HepG2 (cell line): ENCODE measurements at regions not wholly inside any gene's neighbourhood (a gene's known extent, or its start where the extent isn't known, plus 50 kb on each side); places are given as distances from the start of the nearest gene placed in this dataset.

Experiments used
- CEBPB ChIP-seq: IDR thresholded peaks from 2 replicates; pipeline ENCODE4 v1.6.1; 2011; ENCODE audit warnings: low read depth, low read length, improper control_type of control experiment, borderline replicate concordance
- HMG20A ChIP-seq: IDR thresholded peaks from 2 replicates; pipeline ENCODE4 v1.6.1; 2016; ENCODE audit warnings: borderline replicate concordance
- HNF1B ChIP-seq: sonication (generic); formaldehyde crosslinking; IDR thresholded peaks from 2 replicates; pipeline ENCODE4 v1.5.1; 2020; ENCODE audit warnings: mild to moderate bottlenecking, moderate library complexity, missing genetic modification reagents
- KAT7 ChIP-seq: IDR thresholded peaks from 2 replicates; pipeline ENCODE4 v1.6.1; 2018; ENCODE audit warnings: borderline replicate concordance, missing compliant biosample characterization
- SMARCE1 ChIP-seq: fragments of 450-650 bp; IDR thresholded peaks from 2 replicates; pipeline ENCODE4 v1.6.1; 2017; ENCODE audit warnings: borderline replicate concordance
- SOX6 ChIP-seq, 2 experiments: fragments of 450-650 bp in 1 of 2; sonication (generic) in 1 of 2; formaldehyde crosslinking in 1 of 2; IDR thresholded peaks; 2 replicates each; pipeline versions ENCODE4 v1.4.0 to v1.6.1; 2017 to 2020; ENCODE audit warnings: antibody characterized with exemption in 1 of 2, mild to moderate bottlenecking in 1 of 2, missing genetic modification reagents in 1 of 2
- TF ChIP-seq, protein P1 (sequence below): sonication (generic); formaldehyde crosslinking; IDR thresholded peaks from one replicate; pipeline ENCODE4 v1.5.1; 2020; ENCODE audit warnings: mild to moderate bottlenecking, missing genetic modification reagents; ENCODE audit errors: not compliant biosample characterization
- TF ChIP-seq, protein P2 (sequence below): sonication (generic); formaldehyde crosslinking; IDR thresholded peaks from 2 replicates; pipeline ENCODE4 v1.5.0; 2020; ENCODE audit warnings: missing genetic modification reagents
- TF ChIP-seq, protein P3 (sequence below): sonication (generic); formaldehyde crosslinking; IDR thresholded peaks from 2 replicates; pipeline ENCODE4 v1.4.0; 2020; ENCODE audit warnings: missing genetic modification reagents, mild to moderate bottlenecking, borderline replicate concordance
- TF ChIP-seq, protein P4 (sequence below): sonication (generic); formaldehyde crosslinking; IDR thresholded peaks from 2 replicates; pipeline ENCODE4 v1.9.0; 2022; ENCODE audit warnings: low read depth, missing genetic modification reagents
- TF ChIP-seq, protein P5 (sequence below): sonication (generic); formaldehyde crosslinking; IDR thresholded peaks from 2 replicates; pipeline ENCODE4 v1.8.1; 2022; ENCODE audit warnings: low read depth, mild to moderate bottlenecking, missing genetic modification reagents

DNA sequence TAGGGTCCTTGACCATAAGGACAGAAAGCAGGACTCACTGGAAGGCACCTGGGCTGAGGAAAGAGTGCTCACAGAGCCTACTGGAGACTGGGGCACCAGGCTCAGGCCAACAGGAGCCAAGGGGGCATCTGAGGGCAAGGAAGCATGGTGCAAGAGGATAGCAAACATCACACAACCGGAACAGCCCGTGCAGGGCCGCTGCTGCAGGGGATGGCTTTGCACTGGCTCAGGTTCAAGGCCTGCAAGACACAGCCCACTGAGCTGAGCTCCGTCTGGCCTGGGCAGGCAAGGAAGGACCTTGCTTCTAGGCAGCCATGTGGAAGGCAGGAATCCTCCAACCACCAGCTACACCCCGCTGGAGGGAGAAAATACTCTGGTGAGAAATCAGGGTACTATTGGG is 59.8 kb upstream of the KIF26B start (continued):
- TF ChIP-seq, protein P1, sequence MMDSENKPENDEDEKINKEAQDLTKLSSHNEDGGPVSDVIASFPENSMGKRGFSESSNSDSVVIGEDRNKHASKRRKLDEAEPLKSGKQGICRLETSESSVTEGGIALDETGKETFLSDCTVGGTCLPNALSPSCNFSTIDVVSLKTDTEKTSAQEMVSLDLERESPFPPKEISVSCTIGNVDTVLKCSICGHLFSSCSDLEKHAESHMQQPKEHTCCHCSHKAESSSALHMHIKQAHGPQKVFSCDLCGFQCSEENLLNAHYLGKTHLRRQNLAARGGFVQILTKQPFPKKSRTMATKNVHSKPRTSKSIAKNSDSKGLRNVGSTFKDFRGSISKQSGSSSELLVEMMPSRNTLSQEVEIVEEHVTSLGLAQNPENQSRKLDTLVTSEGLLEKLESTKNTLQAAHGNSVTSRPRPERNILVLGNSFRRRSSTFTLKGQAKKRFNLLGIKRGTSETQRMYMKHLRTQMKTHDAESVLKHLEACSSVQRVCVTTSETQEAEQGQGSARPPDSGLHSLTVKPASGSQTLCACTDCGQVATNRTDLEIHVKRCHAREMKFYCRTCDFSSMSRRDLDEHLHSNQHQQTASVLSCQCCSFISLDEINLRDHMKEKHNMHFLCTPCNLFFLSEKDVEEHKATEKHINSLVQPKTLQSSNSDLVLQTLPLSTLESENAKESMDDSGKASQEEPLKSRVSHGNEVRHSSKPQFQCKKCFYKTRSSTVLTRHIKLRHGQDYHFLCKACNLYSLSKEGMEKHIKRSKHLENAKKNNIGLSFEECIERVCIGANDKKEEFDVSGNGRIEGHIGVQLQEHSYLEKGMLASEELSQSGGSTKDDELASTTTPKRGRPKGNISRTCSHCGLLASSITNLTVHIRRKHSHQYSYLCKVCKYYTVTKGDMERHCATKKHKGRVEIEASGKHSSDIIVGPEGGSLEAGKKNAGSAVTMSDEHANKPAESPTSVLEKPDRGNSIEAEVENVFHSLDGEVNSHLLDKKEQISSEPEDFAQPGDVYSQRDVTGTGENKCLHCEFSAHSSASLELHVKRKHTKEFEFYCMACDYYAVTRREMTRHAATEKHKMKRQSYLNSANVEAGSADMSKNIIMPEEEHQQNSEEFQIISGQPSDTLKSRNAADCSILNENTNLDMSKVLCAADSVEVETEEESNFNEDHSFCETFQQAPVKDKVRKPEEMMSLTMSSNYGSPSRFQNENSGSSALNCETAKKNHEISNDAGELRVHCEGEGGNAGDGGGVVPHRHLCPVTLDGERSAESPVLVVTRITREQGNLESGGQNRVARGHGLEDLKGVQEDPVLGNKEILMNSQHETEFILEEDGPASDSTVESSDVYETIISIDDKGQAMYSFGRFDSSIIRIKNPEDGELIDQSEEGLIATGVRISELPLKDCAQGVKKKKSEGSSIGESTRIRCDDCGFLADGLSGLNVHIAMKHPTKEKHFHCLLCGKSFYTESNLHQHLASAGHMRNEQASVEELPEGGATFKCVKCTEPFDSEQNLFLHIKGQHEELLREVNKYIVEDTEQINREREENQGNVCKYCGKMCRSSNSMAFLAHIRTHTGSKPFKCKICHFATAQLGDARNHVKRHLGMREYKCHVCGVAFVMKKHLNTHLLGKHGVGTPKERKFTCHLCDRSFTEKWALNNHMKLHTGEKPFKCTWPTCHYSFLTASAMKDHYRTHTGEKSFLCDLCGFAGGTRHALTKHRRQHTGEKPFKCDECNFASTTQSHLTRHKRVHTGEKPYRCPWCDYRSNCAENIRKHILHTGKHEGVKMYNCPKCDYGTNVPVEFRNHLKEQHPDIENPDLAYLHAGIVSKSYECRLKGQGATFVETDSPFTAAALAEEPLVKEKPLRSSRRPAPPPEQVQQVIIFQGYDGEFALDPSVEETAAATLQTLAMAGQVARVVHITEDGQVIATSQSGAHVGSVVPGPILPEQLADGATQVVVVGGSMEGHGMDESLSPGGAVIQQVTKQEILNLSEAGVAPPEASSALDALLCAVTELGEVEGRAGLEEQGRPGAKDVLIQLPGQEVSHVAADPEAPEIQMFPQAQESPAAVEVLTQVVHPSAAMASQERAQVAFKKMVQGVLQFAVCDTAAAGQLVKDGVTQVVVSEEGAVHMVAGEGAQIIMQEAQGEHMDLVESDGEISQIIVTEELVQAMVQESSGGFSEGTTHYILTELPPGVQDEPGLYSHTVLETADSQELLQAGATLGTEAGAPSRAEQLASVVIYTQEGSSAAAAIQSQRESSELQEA: no peak
- TF ChIP-seq CEBPB (peak; percentile 82), KAT7 (CRISPR knock-in tag) (0 out of 2 replicates have a peak, but pooled peaks have one; percentile 54), SOX6 (IDR thresholded peaks at IDR 0.05) (no peak), SOX6 (CRISPR knock-in tag; IDR thresholded peaks at IDR 0.05) (peak; percentile 30; the same call in 1 of the 2 replicates), SMARCE1 (no peak), HNF1B (CRISPR knock-in tag) (0 out of 2 replicates have a peak, but pooled peaks have one; percentile 39), HMG20A (CRISPR knock-in tag) (peak; percentile 58; the same call in 1 of the 2 replicates)
- TF ChIP-seq, protein P2, sequence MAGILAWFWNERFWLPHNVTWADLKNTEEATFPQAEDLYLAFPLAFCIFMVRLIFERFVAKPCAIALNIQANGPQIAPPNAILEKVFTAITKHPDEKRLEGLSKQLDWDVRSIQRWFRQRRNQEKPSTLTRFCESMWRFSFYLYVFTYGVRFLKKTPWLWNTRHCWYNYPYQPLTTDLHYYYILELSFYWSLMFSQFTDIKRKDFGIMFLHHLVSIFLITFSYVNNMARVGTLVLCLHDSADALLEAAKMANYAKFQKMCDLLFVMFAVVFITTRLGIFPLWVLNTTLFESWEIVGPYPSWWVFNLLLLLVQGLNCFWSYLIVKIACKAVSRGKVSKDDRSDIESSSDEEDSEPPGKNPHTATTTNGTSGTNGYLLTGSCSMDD: no peak
- TF ChIP-seq, protein P3, sequence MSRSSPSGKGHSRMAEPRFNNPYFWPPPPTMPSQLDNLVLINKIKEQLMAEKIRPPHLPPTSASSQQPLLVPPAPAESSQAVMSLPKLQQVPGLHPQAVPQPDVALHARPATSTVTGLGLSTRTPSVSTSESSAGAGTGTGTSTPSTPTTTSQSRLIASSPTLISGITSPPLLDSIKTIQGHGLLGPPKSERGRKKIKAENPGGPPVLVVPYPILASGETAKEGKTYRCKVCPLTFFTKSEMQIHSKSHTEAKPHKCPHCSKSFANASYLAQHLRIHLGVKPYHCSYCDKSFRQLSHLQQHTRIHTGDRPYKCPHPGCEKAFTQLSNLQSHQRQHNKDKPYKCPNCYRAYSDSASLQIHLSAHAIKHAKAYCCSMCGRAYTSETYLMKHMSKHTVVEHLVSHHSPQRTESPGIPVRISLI: no peak
- TF ChIP-seq, protein P4, sequence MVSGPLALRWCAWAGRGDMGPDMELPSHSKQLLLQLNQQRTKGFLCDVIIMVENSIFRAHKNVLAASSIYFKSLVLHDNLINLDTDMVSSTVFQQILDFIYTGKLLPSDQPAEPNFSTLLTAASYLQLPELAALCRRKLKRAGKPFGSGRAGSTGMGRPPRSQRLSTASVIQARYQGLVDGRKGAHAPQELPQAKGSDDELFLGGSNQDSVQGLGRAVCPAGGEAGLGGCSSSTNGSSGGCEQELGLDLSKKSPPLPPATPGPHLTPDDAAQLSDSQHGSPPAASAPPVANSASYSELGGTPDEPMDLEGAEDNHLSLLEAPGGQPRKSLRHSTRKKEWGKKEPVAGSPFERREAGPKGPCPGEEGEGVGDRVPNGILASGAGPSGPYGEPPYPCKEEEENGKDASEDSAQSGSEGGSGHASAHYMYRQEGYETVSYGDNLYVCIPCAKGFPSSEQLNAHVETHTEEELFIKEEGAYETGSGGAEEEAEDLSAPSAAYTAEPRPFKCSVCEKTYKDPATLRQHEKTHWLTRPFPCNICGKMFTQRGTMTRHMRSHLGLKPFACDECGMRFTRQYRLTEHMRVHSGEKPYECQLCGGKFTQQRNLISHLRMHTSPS (CRISPR knock-in tag): peak; percentile 81
- TF ChIP-seq, protein P5, sequence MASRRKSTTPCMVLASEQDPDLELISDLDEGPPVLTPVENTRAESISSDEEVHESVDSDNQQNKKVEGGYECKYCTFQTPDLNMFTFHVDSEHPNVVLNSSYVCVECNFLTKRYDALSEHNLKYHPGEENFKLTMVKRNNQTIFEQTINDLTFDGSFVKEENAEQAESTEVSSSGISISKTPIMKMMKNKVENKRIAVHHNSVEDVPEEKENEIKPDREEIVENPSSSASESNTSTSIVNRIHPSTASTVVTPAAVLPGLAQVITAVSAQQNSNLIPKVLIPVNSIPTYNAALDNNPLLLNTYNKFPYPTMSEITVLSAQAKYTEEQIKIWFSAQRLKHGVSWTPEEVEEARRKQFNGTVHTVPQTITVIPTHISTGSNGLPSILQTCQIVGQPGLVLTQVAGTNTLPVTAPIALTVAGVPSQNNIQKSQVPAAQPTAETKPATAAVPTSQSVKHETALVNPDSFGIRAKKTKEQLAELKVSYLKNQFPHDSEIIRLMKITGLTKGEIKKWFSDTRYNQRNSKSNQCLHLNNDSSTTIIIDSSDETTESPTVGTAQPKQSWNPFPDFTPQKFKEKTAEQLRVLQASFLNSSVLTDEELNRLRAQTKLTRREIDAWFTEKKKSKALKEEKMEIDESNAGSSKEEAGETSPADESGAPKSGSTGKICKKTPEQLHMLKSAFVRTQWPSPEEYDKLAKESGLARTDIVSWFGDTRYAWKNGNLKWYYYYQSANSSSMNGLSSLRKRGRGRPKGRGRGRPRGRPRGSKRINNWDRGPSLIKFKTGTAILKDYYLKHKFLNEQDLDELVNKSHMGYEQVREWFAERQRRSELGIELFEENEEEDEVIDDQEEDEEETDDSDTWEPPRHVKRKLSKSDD (CRISPR knock-in tag): no peak
